ENCODE measurements at regions not wholly inside any gene's neighbourhood (a gene's known extent, or its start where the extent isn't known, plus 50 kb on each side); places are given as distances from the start of the nearest gene placed in this dataset.

- peaks cover 0 to 3% (median 0%) of the 10 kb centered on the region in 3 donors for H3K9me3 ChIP-seq
- intact Hi-C loops (cut with DNase I; ENCODE audit: low total_unique reads), result no loop called here
- in situ Hi-C loops (cut with MboI; ENCODE audit: low sequenced_read_pairs in 4 of 4), result no loop called here
Observed at GRCh38 chr14:95375539-95376109, 55.9 kb upstream of the CLMN start.

GRCh38 chr14:95374239-95374997 lies 54.7 kb upstream of the CLMN start:
- H3K36me3 ChIP-seq, result no peaks in the 10 kb centered on the region
- intact Hi-C loops (cut with DNase I; ENCODE audit: low total_unique reads) (no loop called here), in situ Hi-C loops (cut with MboI; ENCODE audit: low sequenced_read_pairs in 4 of 4) (no loop called here)
- no peak overlapping the region for H3K27ac ChIP-seq
- H3K27me3 ChIP-seq, result no peaks in the 10 kb centered on the region
- no peaks in the 10 kb centered on the region for H3K4me1 ChIP-seq
- H3K4me3 ChIP-seq, result no peak overlapping the region
- H3K9me3 ChIP-seq, result no peaks in the 10 kb centered on the region
- TF ChIP-seq POLR2A (IDR thresholded peaks at IDR 0.05) (no peak), CTCF (IDR thresholded peaks at IDR 0.05 in 4 of 5, conservative IDR thresholded peaks at IDR 0.05 in 1 of 5) (no peak)
- ATAC-seq (no peak), DNase-seq (no peak)

More at GRCh38 chr14:95375539-95376109, 55.9 kb upstream of the CLMN start:
- H3K4me3 ChIP-seq, result no peak overlapping the region
- H3K27me3 ChIP-seq, result no peaks in the 10 kb centered on the region
- H3K27ac ChIP-seq, result no peak overlapping the region
- DNase-seq (no peak), ATAC-seq (no peak)
- no peak for TF ChIP-seq CTCF (IDR thresholded peaks at IDR 0.05 in 4 of 5, conservative IDR thresholded peaks at IDR 0.05 in 1 of 5)
- TF ChIP-seq POLR2A (IDR thresholded peaks at IDR 0.05), result no peak
- H3K4me1 ChIP-seq, result no peaks in the 10 kb centered on the region
- H3K36me3 ChIP-seq, result no peaks in the 10 kb centered on the region

GRCh38 chr14:95370076-95370475 lies 50.4 kb upstream of the CLMN start:
- H3K27ac ChIP-seq, result no peak overlapping the region
- TF ChIP-seq CTCF (IDR thresholded peaks at IDR 0.05 in 4 of 5, conservative IDR thresholded peaks at IDR 0.05 in 1 of 5) (no peak), POLR2A (IDR thresholded peaks at IDR 0.05) (no peak)
- intact Hi-C loops (cut with DNase I; ENCODE audit: low total_unique reads) (no loop called here), in situ Hi-C loops (cut with MboI; ENCODE audit: low sequenced_read_pairs in 4 of 4) (no loop called here)
- no peaks in the 10 kb centered on the region for H3K27me3 ChIP-seq
- no peak for ATAC-seq
- no peaks in the 10 kb centered on the region for H3K4me1 ChIP-seq
- no peak for DNase-seq
- no peak overlapping the region for H3K4me3 ChIP-seq
- H3K9me3 ChIP-seq, result no peaks in the 10 kb centered on the region
- H3K36me3 ChIP-seq, result no peaks in the 10 kb centered on the region
